ENCODE measurements at regions not wholly inside any gene's neighbourhood (a gene's known extent, or its start where the extent isn't known, plus 50 kb on each side); places are given as distances from the start of the nearest gene placed in this dataset.

- no peaks in the 10 kb centered on the region for H3K9me3 ChIP-seq (ENCODE audit: low read length)
- H3K36me3 ChIP-seq (ENCODE audit: insufficient read depth, low read length), result no peaks in the 10 kb centered on the region
- intact Hi-C loops (cut with micrococcal nuclease; ENCODE audit: unreplicated experiment), result no loop called here
- H3K27ac ChIP-seq (ENCODE audit: low read depth, low read length, poor library complexity, severe bottlenecking), result no peak overlapping the region
- no peak overlapping the region for H2AFZ ChIP-seq (ENCODE audit: low read length)
- no peak overlapping the region for H3K4me2 ChIP-seq (ENCODE audit: low read length)
- CTCF ChIA-PET (ENCODE audit: unreplicated experiment), result no interaction called here
- H4K20me1 ChIP-seq (ENCODE audit: insufficient read depth, low read length), result no peaks in the 10 kb centered on the region
- H3K4me1 ChIP-seq (ENCODE audit: insufficient read depth, low read length, poor library complexity, severe bottlenecking), result no peaks in the 10 kb centered on the region
- BruUV-seq (replicated peaks), result no TSS peak
- no peaks in the 10 kb centered on the region for H3K9me2 ChIP-seq (ENCODE audit: insufficient read depth, low read length)
- TF ChIP-seq EZH2phosphoT487 (IDR thresholded peaks at IDR 0.05; ENCODE audit: borderline replicate concordance, low read depth, low read length), result no peak
- POLR2A ChIA-PET, result no interaction called here
- H3K4me3 ChIP-seq (ENCODE audit: low read depth, low read length, poor library complexity, severe bottlenecking), result no peak overlapping the region
- H3K79me2 ChIP-seq (ENCODE audit: insufficient read depth, low read depth, low read length), result no peaks in the 10 kb centered on the region
- DNase-seq (ENCODE audit: low spot score), result no peak
These were observed 105.3 kb downstream of the FOXF2 start for GRCh38 chr6:1494671-1495070.

DNA sequence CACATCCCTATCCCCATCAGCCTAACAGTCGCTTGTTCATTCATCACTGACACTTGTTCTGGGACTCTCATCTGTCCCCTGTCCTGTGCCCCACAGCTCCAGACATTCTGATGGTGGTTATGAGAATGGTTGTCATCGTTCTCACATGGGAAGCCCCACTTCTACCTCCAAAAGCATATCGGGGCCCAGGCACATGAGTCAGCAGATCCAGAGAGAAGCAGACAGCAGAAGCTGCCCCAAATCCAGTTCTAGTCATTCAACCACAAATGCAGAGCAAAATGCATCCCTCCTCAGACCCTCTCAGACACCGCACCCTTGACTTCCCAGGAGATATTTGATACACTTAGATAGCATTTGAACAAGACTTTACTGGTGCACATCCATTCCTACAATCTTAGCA lies 106.0 kb downstream of the FOXF2 start:
- no TSS peak for BruUV-seq (replicated peaks)
- POLR2A ChIA-PET, result interaction anchor here (1.1 kb wide), 1 partner anchor 14 kb away, joined by 3 read pairs; no protein-coding TSS in a partner anchor
- Histone ChIP-seq H3K9me3 (ENCODE audit: low read length) (no peaks in the 10 kb centered on the region), H3K4me2 (ENCODE audit: low read length) (no peak overlapping the region), H3K79me2 (ENCODE audit: insufficient read depth, low read depth, low read length) (no peaks in the 10 kb centered on the region), H3K4me1 (ENCODE audit: insufficient read depth, low read length, poor library complexity, severe bottlenecking) (no peaks in the 10 kb centered on the region), H3K27ac (ENCODE audit: low read depth, low read length, poor library complexity, severe bottlenecking) (no peak overlapping the region), H3K4me3 (ENCODE audit: low read depth, low read length, poor library complexity, severe bottlenecking) (no peak overlapping the region), H3K36me3 (ENCODE audit: insufficient read depth, low read length) (no peaks in the 10 kb centered on the region), H4K20me1 (ENCODE audit: insufficient read depth, low read length) (no peaks in the 10 kb centered on the region), H3K9me2 (ENCODE audit: insufficient read depth, low read length) (no peaks in the 10 kb centered on the region), H2AFZ (ENCODE audit: low read length) (no peak overlapping the region)
- CTCF ChIA-PET (ENCODE audit: unreplicated experiment), result no interaction called here
- no peak for DNase-seq (ENCODE audit: low spot score)
- TF ChIP-seq, protein P1, sequence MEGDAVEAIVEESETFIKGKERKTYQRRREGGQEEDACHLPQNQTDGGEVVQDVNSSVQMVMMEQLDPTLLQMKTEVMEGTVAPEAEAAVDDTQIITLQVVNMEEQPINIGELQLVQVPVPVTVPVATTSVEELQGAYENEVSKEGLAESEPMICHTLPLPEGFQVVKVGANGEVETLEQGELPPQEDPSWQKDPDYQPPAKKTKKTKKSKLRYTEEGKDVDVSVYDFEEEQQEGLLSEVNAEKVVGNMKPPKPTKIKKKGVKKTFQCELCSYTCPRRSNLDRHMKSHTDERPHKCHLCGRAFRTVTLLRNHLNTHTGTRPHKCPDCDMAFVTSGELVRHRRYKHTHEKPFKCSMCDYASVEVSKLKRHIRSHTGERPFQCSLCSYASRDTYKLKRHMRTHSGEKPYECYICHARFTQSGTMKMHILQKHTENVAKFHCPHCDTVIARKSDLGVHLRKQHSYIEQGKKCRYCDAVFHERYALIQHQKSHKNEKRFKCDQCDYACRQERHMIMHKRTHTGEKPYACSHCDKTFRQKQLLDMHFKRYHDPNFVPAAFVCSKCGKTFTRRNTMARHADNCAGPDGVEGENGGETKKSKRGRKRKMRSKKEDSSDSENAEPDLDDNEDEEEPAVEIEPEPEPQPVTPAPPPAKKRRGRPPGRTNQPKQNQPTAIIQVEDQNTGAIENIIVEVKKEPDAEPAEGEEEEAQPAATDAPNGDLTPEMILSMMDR (conservative IDR thresholded peaks at IDR 0.05; ENCODE audit: low read length), result no peak
- no peak for TF ChIP-seq EZH2phosphoT487 (IDR thresholded peaks at IDR 0.05; ENCODE audit: borderline replicate concordance, low read depth, low read length)
- intact Hi-C loops (cut with micrococcal nuclease; ENCODE audit: unreplicated experiment), result no loop called here

- H3K27ac ChIP-seq (ENCODE audit: low read depth, low read length, poor library complexity, severe bottlenecking), result no peak overlapping the region
- no peak overlapping the region for H3K4me2 ChIP-seq (ENCODE audit: low read length)
- no peaks in the 10 kb centered on the region for H3K9me3 ChIP-seq (ENCODE audit: low read length)
- no peaks in the 10 kb centered on the region for H3K36me3 ChIP-seq (ENCODE audit: insufficient read depth, low read length)
- CTCF ChIA-PET (ENCODE audit: unreplicated experiment), result no interaction called here
- H3K79me2 ChIP-seq (ENCODE audit: insufficient read depth, low read depth, low read length), result no peaks in the 10 kb centered on the region
- intact Hi-C loops (cut with micrococcal nuclease; ENCODE audit: unreplicated experiment), result no loop called here
- POLR2A ChIA-PET, result interaction anchor here (1.1 kb wide), 1 partner anchor 13 kb away, joined by 3 read pairs; no protein-coding TSS in a partner anchor
- H3K9me2 ChIP-seq (ENCODE audit: insufficient read depth, low read length), result no peaks in the 10 kb centered on the region
- H3K4me3 ChIP-seq (ENCODE audit: low read depth, low read length, poor library complexity, severe bottlenecking), result no peak overlapping the region
- no peak for DNase-seq (ENCODE audit: low spot score)
- BruUV-seq (replicated peaks), result no TSS peak
- TF ChIP-seq, protein P1 (conservative IDR thresholded peaks at IDR 0.05; ENCODE audit: low read length), result no peak
- no peak for TF ChIP-seq EZH2phosphoT487 (IDR thresholded peaks at IDR 0.05; ENCODE audit: borderline replicate concordance, low read depth, low read length)
- no peak overlapping the region for H2AFZ ChIP-seq (ENCODE audit: low read length)
- H3K4me1 ChIP-seq (ENCODE audit: insufficient read depth, low read length, poor library complexity, severe bottlenecking), result no peaks in the 10 kb centered on the region
- no peaks in the 10 kb centered on the region for H4K20me1 ChIP-seq (ENCODE audit: insufficient read depth, low read length)
These were observed 106.7 kb downstream of the FOXF2 start for GRCh38 chr6:1496092-1496491.
